Tibial nerve (tissue), 4 donors: ENCODE measurements at regions not wholly inside any gene's neighbourhood (a gene's known extent, or its start where the extent isn't known, plus 50 kb on each side); places are given as distances from the start of the nearest gene placed in this dataset.

Experiments used
- EP300 ChIP-seq, 2 donors: sonication (generic); formaldehyde crosslinking; IDR thresholded peaks; one replicate each; pipeline ENCODE4 v1.6.1; 2017; ENCODE audit warnings: antibody characterized with exemption in 2 of 2, mild to moderate bottlenecking in 1 of 2
- POLR2A ChIP-seq, 2 donors: fragments of 450-650 bp; IDR thresholded peaks; one replicate each; pipeline ENCODE4 v1.6.1; 2017; ENCODE audit warnings: antibody characterized with exemption in 2 of 2, mild to moderate bottlenecking in 2 of 2, moderate library complexity in 2 of 2
- TF ChIP-seq, protein P1 (sequence below), 5 experiments: fragments of 200-600 bp in 3 of 5; fragments of 450-650 bp in 2 of 5; sonication (generic) in 3 of 5; IDR thresholded peaks; one replicate each; pipeline ENCODE4 v1.5.1; 2016 to 2019; ENCODE audit warnings: antibody characterized with exemption in 5 of 5, mild to moderate bottlenecking in 3 of 5, moderate library complexity in 2 of 5

GRCh38 chr2:138279871-138280270 is 221.7 kb upstream of the SPOPL start:
- TF ChIP-seq, protein P1, sequence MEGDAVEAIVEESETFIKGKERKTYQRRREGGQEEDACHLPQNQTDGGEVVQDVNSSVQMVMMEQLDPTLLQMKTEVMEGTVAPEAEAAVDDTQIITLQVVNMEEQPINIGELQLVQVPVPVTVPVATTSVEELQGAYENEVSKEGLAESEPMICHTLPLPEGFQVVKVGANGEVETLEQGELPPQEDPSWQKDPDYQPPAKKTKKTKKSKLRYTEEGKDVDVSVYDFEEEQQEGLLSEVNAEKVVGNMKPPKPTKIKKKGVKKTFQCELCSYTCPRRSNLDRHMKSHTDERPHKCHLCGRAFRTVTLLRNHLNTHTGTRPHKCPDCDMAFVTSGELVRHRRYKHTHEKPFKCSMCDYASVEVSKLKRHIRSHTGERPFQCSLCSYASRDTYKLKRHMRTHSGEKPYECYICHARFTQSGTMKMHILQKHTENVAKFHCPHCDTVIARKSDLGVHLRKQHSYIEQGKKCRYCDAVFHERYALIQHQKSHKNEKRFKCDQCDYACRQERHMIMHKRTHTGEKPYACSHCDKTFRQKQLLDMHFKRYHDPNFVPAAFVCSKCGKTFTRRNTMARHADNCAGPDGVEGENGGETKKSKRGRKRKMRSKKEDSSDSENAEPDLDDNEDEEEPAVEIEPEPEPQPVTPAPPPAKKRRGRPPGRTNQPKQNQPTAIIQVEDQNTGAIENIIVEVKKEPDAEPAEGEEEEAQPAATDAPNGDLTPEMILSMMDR (IDR thresholded peaks at IDR 0.05) = no peak
- TF ChIP-seq POLR2A (IDR thresholded peaks at IDR 0.05) (no peak), EP300 (IDR thresholded peaks at IDR 0.05) (no peak)
